ENCODE measurements at regions not wholly inside any gene's neighbourhood (a gene's known extent, or its start where the extent isn't known, plus 50 kb on each side); places are given as distances from the start of the nearest gene placed in this dataset.
A peak's percentile ranks its signal among the peaks of the same experiment; 100 is the strongest.

DNA sequence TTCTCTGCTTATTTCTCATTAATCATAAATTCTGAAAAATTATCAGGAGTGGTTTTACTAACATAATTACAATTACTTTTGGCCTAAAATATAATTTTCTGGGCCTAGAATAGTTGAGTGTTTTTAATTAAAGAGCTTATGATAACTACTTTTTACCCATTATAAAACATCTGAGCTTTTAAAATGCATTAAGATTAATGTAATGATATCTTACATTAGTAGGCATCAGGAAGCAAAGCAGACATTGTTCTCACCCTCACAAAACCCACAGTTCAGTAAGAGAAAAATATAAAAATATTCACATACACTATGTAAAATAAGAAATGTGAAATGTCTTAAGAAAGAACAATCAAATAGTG lies 443.7 kb upstream of the SEMA3A start:
- Histone ChIP-seq H3K4me1 (ENCODE audit: insufficient read depth) (peaks cover 22% of the 10 kb centered on the region), H3F3A (ENCODE audit: insufficient read depth) (peaks cover 15% of the 10 kb centered on the region; the same call in 1 of the 2 replicates), H3K9me2 (ENCODE audit: insufficient read depth) (no peaks in the 10 kb centered on the region), H3K27ac (peak overlapping the region; percentile 41), H3K9me3 (ENCODE audit: low read depth) (no peaks in the 10 kb centered on the region), H3K27me3 (replicated peaks; ENCODE audit: insufficient read depth) (no peaks in the 10 kb centered on the region), H3K79me2 (ENCODE audit: insufficient read depth) (no peaks in the 10 kb centered on the region), H3K36me3 (ENCODE audit: low read depth) (no peaks in the 10 kb centered on the region), H3K9ac (0 out of 2 replicates have a peak overlapping the region, but pooled peaks have one; percentile 3), H3K4me3 (no peak overlapping the region), H4K20me1 (ENCODE audit: insufficient read depth) (no peaks in the 10 kb centered on the region), H3K4me2 (ENCODE audit: unreplicated experiment) (peak overlapping the region; percentile 54), H2AFZ (peak overlapping the region; percentile 26; the same call in 1 of the 2 replicates)
- TF ChIP-seq EZH2phosphoT487 (IDR thresholded peaks at IDR 0.05; ENCODE audit: insufficient read depth, low read depth) = no peak
- no peak for TF ChIP-seq EZH2 (IDR thresholded peaks at IDR 0.05; ENCODE audit: insufficient read depth, poor library complexity, severe bottlenecking)
- in situ Hi-C loops (cut with MboI) = no loop called here
- DNase-seq = peak; percentile 1

DNA sequence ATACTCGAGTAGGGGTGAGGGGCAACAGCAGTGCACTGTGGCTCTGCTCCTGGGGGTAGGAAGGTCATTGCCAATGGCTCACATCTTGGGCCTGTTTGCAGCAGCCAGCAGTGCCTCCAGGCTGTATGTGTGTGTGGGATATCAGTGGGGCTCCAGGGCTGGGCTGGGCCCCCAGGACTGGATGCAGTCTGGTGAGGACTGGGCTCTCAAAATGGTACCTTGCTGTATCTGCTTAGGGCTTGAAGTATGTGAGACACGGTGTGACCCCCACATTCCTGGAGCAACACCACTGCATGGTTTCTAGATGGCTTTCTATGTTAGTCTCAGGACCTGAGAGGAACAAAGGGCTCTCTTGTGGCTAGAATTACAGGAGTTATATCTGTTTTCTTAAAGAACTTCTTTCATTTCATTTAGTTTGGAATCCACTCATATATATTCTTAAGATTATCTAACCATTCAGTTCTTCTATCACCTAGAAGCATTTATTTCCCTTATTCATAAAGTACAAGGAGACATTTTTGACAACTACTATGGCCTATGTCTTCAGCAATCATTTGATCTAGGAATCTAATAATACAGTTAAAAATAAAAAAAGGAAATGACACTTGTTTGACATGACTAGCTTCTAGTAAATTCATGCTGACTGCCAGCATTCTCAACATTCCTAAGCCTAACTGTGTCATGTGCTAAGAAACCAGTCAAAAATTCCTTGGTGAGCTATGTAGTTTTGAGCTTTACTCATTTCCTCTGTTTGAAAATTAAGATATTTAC lies 443.2 kb upstream of the SEMA3A start:
- H3K36me3 ChIP-seq (ENCODE audit: low read depth) = no peaks in the 10 kb centered on the region
- H3K79me2 ChIP-seq (ENCODE audit: insufficient read depth) = no peaks in the 10 kb centered on the region
- peaks cover 22% of the 10 kb centered on the region for H3K4me1 ChIP-seq (ENCODE audit: insufficient read depth)
- no peak for TF ChIP-seq EZH2phosphoT487 (IDR thresholded peaks at IDR 0.05; ENCODE audit: insufficient read depth, low read depth)
- no peak for TF ChIP-seq EZH2 (IDR thresholded peaks at IDR 0.05; ENCODE audit: insufficient read depth, poor library complexity, severe bottlenecking)
- peak overlapping the region; percentile 41 for H3K27ac ChIP-seq
- peak; percentile 89 for DNase-seq
- WGBS, 2 experiments (ENCODE audit: low coverage in 1 of 2, low lambda C conversion rate in 2 of 2, missing lambda C conversion rate in 2 of 2) = 83 to 91% methylated on average over 2 of the region's 2 CpGs
- no peak overlapping the region for H3K9ac ChIP-seq
- H3K4me2 ChIP-seq (ENCODE audit: unreplicated experiment) = peak overlapping the region; percentile 54
- H3K9me3 ChIP-seq (ENCODE audit: low read depth) = no peaks in the 10 kb centered on the region
- in situ Hi-C loops (cut with MboI) = no loop called here
- H3F3A ChIP-seq (ENCODE audit: insufficient read depth) = peaks cover 15% of the 10 kb centered on the region; the same call in 1 of the 2 replicates
- no peaks in the 10 kb centered on the region for H4K20me1 ChIP-seq (ENCODE audit: insufficient read depth)
- H3K27me3 ChIP-seq (replicated peaks; ENCODE audit: insufficient read depth) = no peaks in the 10 kb centered on the region
- no peaks in the 10 kb centered on the region for H3K9me2 ChIP-seq (ENCODE audit: insufficient read depth)
- H3K4me3 ChIP-seq = no peak overlapping the region
- no peak overlapping the region for H2AFZ ChIP-seq

DNA sequence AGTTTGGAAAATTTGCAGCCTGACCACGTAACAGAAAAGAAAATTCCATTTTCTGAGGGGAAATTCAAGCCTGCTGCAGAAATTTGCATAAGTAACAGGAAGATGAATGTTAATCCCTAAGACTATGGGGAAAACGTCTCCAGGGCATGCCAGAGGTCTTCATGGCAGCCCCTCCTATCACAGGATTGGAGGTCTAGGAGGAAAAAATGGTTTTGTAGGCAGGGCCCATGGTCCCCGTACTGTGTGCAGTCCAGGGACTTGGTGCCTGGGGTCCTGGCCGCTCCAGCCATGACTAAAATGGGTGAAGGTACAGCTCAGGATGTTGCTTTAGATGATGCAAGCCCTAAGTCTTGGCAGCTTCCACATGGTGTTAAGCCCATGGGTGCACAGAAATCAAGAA lies 437.3 kb upstream of the SEMA3A start:
- Histone ChIP-seq H3K27me3 (replicated peaks; ENCODE audit: insufficient read depth) (no peaks in the 10 kb centered on the region), H4K20me1 (ENCODE audit: insufficient read depth) (no peaks in the 10 kb centered on the region), H2AFZ (no peak overlapping the region), H3K79me2 (ENCODE audit: insufficient read depth) (no peaks in the 10 kb centered on the region), H3K9me2 (ENCODE audit: insufficient read depth) (no peaks in the 10 kb centered on the region; the same call in 1 of the 2 replicates), H3K4me2 (ENCODE audit: unreplicated experiment) (no peak overlapping the region), H3K9me3 (ENCODE audit: low read depth) (no peaks in the 10 kb centered on the region), H3F3A (ENCODE audit: insufficient read depth) (no peaks in the 10 kb centered on the region), H3K27ac (no peak overlapping the region), H3K9ac (no peak overlapping the region), H3K4me3 (no peak overlapping the region), H3K4me1 (ENCODE audit: insufficient read depth) (0 out of 2 replicates have a peak, but pooled peaks cover 3% of the 10 kb centered on the region), H3K36me3 (ENCODE audit: low read depth) (no peaks in the 10 kb centered on the region)
- in situ Hi-C loops (cut with MboI) = no loop called here
- WGBS, 2 experiments (ENCODE audit: low coverage in 1 of 2, low lambda C conversion rate in 2 of 2, missing lambda C conversion rate in 2 of 2) = 77 to 79% methylated on average over 4 of the region's 4 CpGs
- TF ChIP-seq EZH2phosphoT487 (IDR thresholded peaks at IDR 0.05; ENCODE audit: insufficient read depth, low read depth) = no peak
- no peak for TF ChIP-seq EZH2 (IDR thresholded peaks at IDR 0.05; ENCODE audit: insufficient read depth, poor library complexity, severe bottlenecking)
- no peak for DNase-seq

DNA sequence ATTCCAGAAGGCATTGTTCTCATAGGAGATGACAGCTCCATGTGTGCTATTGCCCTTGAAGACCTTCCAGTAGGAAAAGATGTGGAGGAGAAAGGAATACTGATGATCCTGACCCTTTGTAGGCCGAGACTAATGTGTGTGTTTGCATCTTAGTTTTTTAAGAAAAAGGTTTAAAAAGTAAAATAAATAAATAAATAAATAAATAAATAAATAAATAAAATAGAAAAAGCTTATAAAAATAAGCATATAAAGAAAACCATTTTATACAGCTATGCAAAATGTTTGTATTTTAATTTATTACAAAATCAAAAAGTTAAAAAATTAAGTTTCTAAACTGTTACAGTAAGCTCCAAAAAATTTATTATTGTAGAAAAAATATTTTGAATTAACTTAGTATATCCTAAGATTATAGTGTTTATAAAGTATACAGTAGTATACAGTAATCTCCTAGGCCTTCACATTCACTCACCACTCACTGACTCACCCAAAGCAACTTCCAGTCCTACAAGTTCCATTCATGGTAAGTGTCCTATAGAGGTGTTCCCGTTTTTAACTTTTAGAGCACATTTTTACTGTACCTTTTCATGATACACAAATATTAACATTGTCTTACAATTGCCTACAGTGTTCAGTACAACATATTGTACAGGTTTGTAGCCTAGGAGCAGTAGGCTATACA lies 435.2 kb upstream of the SEMA3A start:
- Histone ChIP-seq H3K4me2 (ENCODE audit: unreplicated experiment) (no peak overlapping the region), H3K36me3 (ENCODE audit: low read depth) (no peaks in the 10 kb centered on the region), H3F3A (ENCODE audit: insufficient read depth) (no peaks in the 10 kb centered on the region), H3K9ac (no peak overlapping the region), H2AFZ (no peak overlapping the region), H4K20me1 (ENCODE audit: insufficient read depth) (no peaks in the 10 kb centered on the region), H3K9me3 (ENCODE audit: low read depth) (no peaks in the 10 kb centered on the region), H3K4me3 (no peak overlapping the region), H3K4me1 (ENCODE audit: insufficient read depth) (peaks cover 7% of the 10 kb centered on the region), H3K9me2 (ENCODE audit: insufficient read depth) (no peaks in the 10 kb centered on the region; the same call in 1 of the 2 replicates), H3K79me2 (ENCODE audit: insufficient read depth) (no peaks in the 10 kb centered on the region), H3K27me3 (replicated peaks; ENCODE audit: insufficient read depth) (no peaks in the 10 kb centered on the region), H3K27ac (no peak overlapping the region)
- TF ChIP-seq EZH2 (IDR thresholded peaks at IDR 0.05; ENCODE audit: insufficient read depth, poor library complexity, severe bottlenecking) (no peak), EZH2phosphoT487 (IDR thresholded peaks at IDR 0.05; ENCODE audit: insufficient read depth, low read depth) (no peak)
- 94 to 96% methylated on average over 2 of the region's 2 CpGs for WGBS, 2 experiments (ENCODE audit: low coverage in 1 of 2, low lambda C conversion rate in 2 of 2, missing lambda C conversion rate in 2 of 2)
- in situ Hi-C loops (cut with MboI) = no loop called here
- peak; percentile 3 for DNase-seq

All from GM23248 (cell line).